Activated CD4-positive, alpha-beta T cell treated with anti-CD3 and anti-CD28 coated beads for 48 hours (primary cell): ENCODE measurements at regions not wholly inside any gene's neighbourhood (a gene's known extent, or its start where the extent isn't known, plus 50 kb on each side); places are given as distances from the start of the nearest gene placed in this dataset.

Experiments used
- DNase-seq: peaks from one replicate; pipeline ENCODE4 v3.0.0-alpha.2; 2020

DNA sequence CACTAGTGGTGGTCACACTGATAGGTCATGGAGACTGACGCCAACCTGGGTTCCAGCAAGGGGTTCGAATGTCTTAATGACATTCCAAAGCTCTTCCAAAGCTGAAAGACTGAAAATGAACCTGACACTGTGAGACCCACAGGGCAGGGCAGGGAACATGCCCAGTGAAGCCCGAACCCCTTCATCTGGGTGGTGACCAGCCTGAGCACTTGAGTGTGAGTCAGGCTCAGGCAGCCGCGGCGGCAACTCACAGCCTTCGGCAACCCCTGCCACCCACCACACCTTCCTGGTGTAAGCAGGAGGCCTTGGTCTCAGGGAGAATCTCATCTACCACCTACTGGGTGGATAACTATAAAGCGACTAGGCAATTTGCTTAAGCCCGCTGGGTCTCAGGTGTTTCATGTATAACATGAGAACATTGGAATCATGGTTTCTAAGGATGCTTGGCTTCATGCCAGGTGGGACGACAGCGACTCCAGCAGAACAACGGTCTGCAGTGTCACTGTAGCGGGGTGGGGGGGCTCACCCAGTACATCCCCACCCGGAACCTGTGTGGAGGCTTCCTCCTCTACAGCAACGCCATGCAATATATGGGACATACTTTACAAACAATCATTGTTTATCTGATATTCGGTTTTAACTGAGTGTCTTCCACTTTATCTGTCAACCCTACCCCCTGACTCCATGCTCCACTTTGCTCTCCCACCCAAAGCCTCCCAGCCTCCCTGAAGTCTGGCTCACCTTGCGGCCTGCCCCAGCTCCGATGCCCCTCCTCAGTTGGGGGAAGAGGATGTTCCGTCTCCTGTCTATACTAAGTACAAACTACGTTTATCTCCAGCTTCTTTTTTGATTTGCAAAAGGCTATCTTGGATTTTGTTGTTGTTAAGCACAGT is 125.0 kb upstream of the MEF2A start:
- no peak for DNase-seq

DNA sequence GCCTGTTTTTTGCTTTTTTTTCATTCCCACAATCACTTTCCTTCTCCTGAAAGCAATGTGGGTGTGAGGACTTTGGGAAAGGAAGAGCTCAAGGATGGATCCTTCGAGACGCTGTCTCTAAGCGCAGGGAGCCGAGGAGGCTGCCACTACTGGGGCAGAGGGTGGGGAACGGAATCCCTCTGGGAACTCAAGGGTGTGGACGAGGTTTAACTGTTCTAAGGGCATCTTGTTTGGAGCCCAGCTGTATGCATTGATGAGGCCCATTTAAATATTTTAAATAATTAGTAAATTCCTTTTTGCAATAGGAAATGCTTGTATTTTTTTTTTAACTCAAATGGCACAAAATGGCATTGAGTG is 124.4 kb upstream of the MEF2A start:
- DNase-seq, result no peak

DNA sequence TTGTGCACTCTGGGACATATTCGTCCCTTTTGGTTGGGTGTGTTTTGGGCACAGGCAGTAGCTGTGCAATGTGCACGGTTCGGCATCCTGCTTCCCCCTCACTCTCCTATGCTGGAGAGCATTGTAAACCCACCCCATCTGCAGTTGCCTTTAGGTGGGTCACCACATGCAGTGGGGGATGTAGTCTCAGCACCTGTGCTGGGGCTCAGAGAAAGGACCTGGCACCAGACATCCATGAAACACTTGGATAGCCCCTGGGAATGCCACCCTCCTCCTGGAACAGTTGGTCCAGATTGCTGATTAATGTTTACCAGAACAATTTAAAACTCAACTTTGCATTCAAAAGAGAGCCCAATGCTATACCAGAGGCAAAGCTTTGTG is 123.9 kb upstream of the MEF2A start:
- no peak for DNase-seq

DNA sequence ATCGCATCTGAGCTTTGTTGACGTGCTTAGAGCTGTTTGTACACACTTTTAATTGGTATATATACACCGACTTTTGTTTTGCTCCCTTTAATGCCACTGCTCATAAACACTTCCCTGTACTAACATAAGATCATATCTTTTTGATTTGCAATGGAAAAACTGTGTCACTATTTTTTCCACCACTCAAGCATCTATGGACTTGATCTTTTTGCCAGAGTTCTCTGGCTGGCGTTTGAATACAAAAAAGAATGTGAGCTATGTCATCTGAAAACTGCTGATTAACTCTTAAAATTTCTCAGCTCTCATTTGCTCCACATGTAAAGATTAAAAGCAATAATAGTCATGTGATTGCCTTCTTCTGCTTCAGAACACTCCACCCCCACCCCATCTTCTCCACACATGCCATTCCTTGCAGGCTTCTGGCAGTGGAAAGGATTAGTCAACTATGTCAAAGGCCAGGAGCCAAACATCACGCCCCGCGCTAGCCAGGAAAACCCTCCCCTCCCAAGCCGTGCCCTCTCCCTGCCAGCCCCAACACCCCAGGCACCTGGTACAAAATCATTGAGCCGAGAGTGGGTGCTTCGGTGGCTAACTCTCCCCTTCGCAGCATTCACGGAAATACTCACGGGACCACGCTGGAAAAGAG is 123.4 kb upstream of the MEF2A start:
- DNase-seq, result no peak

DNA sequence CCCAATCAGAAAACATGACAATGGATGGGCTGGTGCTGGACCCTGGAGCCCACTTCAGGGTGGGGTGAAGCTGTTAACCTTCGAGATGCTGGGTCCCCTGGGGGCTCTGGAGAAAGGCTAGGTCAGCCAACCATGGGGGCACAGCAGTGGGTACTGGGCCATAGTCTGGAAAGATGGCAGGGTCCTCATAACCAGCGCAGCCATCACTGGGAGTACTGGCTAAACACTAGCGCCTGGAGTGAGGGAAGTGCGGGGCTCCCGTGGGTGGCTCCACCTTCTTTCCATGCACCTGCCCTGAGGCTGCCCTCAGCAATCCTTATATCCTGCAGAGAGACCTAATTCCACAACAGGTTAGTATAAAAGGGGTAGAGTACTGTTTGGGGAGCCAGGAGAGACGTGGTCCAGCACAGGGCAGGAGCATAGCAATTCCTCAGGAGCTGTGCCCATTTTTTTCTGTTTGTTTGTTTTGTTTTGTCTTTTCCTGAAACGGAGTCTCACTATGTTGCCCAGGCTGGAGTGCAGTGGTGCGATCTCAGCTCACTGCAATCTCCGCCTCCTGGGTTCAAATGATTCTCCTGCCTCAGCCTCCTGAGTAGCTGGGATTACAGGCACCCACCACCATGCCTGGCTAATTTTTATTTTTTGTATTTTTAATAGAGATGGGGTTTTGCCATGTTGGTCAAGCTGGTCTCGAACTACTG is 122.6 kb upstream of the MEF2A start:
- no peak for DNase-seq

DNA sequence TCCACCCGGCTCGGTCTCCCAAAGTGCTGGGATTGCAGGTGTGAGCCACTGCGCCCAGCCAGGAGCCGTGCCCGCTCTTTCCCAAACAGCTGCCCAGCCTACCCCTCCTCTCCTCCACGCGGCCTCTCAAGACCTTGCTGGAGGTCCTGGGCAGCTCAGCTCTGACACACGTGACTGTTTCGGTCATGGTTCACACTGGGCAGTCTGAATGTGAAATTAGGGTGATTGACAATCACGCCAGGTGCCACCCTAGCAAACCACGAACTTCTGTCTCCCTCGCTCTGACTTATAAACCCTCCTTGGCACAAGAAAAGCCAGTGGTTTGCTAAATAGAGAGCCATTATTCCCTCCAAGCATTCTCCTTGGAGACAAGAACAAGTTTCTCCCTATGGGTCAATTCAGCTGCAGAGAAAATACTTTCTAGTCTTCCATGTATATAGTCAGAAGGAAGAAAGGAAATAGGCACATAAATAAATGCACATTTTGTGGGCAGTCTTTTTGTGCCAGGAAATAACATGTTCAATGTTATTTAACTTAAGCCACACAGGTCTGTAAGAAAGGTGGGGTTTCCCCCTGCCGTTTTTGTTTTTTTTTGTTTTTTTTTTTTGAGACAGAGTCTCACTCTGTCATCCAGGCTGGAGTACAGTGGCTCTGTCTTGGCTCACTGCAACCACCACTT is 121.9 kb upstream of the MEF2A start:
- DNase-seq, result no peak

DNA sequence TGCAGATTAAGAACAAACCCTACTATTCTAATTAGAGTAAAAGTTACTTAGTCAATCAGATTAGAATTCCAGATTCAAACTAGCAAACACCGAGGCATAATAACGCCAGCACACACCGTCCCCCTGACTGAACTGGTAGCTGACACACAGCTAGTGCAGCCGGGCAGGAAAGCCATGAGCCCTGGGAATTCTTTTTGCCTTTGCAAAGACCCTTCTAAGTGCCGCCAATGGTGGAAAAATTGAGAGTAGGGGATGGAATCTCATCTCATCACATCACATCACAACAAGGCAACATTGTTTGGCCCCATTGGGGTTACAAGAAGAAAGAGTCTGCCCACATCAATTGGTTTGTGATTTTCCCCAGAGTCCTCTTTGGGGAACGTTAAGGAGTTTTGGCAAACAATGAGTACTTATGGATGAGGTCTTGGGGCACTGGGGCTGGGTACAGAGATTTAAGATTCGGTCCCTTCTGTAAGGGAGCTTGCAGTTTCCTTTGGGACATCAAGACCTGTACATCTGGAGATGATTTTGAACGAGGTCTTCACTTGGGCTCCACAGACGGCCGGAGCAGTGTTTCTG is 120.4 kb upstream of the MEF2A start:
- no peak for DNase-seq

DNA sequence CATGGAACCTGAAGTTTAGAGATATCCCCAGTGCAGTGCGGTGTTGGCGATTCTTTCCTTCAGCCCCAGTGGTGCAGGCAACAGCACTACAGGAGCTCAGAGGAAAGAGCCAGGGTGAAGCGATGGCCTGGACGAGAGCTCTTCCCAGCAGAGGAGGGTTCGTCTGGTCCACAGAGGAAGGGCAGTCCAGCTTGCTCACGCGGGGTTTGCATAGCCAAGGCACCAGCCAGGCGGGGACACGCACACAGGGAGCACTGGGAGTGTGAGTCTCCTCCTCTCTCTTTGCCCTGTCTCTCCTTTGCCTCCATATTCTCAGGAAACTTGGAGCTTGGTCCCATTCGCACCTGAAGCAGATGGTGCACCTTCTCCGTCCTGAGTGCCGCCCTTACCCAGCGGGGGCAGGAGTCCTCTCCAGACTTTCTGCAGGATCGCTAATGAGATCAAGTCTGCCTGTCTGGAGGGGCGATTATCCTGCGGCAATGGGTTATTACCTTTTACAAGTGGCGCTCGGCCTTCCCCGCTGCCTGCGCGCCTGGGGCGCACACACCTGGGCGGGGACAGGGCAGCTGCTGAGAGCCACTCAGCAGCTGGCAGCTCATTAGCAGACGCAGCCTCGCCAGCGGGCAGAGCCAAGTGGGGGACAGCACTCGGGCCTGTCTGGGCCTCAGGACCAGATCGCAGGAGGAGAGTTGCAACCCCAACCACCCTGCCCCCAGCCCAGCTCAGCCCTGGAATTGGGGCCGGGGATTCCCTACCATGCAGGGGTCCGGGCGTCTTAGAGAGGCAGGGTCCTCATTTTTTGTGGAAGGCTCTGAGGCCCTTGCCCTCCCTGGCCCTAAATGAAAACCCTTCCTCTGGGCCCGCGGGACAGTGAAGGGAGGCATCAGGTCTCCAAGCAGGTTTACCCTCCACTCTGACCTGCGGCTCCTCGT is 119.0 kb upstream of the MEF2A start:
- DNase-seq, result no peak

DNA sequence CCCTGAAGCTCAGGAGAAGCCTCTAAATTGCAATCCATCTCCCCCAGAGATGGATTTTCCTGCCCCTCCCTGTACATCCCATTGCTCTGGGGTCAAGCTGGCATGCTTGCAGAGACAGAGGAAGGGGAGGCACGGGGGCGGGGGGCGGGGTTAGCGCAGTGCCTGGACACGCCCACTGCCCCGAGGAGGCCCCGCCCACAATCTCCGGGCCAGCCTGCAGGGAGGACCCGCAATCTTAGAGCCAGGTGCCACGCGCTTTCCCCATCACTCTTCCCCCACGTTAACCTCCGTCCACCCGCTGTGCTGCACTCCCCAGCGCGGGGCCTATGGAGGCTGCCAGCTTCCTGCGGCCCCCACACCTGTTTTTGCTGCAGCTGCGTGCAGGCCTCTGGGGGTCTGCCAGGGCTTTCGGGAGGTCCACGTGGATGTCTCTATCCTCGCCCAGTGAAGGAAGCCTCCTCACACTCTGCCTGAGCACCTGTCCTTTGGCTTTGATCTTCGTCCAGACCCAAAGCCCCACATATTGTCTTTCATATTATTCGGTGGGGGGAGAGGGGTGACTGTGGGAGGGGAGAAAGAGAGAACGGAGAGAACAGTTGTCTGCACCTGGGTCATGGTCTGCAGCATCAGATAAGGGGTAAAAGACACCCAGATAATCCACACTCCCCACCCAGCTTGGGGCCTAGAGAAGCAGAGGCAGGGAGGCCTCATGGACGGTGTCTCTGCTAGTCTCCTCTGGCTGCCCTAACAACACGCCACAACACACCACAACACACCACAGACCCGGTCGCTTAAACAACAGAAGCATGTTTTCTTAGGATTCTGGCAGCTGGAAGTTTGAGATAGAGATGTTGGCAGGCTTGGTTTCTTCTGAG is 118.0 kb upstream of the MEF2A start:
- DNase-seq, result peak; percentile 33

DNA sequence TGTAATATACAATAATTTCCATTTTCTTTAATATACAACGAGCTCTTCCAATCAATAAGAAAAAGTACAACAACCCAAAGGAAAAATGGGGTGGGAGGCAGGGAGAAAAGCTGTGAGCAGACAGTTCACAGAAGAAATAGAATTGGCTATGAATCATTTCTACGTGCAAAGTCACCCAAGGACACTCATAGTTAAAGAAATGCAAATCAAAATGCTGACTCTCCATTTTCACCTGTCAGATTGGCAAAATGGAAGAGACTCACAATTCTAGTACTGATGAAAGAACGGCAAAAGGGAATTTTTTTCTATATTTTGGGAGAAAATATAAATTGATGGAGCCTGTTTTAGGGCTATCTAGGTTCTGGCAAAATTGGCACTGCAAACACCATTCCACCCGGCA is 116.3 kb upstream of the MEF2A start:
- DNase-seq, result no peak

DNA sequence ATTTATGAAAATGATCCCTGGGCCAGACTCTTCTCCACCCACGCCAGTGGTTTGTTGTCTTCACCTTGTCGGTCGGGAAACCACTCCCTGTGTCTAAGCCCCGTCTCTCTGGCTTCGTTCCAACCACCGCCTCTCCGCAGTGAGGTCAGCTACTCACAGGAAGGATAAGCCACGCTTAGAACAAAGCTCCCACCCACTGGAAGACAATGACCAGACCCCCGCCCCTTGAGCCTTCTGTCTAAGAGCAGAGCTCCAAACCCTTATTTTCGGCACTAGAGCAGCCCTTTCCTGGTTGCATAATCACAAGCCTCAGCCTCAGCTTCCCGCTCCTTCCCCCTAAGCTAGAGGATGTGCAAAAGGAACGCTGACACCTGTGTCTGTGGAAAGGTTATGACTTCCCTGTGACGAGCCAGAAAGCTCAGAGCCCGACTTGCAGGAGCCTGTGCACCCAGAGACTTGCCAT is 114.9 kb upstream of the MEF2A start:
- peak; percentile 80 for DNase-seq

DNA sequence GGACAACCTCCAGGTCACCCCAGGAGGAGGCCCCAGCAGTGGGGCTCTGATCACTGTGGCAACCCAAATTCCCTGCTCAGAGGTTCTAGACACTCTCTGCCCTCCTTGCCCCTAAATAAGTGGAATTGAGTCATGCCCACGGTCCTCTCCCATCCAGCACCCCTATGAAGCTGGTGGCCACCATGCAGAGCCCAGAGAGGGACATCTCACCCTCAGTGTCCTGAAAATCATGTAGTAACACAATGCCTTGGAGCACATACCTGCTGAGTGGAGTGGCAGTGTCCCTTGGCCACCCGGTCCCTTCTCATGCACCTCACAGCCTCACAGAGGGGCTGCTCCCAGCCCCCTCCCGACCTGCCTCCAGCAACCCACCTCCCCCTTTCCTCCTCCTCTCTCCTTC is 114.3 kb upstream of the MEF2A start:
- DNase-seq, result no peak

DNA sequence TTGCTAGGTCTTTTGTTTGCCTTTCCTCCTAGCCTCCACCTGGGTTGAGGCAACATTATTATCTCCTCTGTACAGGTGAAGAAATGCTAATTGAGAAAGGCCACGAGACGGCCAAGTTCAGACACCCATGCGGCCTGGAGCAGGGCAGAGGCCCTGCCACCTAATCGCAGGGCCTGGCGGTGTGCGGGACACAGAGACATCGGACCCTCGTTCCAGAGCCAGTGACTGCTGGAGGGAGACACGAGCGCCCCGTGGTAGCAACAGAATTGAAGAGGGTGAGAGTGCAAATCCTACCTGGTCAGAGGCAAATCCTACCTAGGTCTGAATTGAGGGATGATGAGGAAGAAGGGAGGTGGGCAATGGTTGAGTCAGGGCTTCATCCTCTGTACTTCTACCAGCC is 113.8 kb upstream of the MEF2A start:
- DNase-seq, result no peak

DNA sequence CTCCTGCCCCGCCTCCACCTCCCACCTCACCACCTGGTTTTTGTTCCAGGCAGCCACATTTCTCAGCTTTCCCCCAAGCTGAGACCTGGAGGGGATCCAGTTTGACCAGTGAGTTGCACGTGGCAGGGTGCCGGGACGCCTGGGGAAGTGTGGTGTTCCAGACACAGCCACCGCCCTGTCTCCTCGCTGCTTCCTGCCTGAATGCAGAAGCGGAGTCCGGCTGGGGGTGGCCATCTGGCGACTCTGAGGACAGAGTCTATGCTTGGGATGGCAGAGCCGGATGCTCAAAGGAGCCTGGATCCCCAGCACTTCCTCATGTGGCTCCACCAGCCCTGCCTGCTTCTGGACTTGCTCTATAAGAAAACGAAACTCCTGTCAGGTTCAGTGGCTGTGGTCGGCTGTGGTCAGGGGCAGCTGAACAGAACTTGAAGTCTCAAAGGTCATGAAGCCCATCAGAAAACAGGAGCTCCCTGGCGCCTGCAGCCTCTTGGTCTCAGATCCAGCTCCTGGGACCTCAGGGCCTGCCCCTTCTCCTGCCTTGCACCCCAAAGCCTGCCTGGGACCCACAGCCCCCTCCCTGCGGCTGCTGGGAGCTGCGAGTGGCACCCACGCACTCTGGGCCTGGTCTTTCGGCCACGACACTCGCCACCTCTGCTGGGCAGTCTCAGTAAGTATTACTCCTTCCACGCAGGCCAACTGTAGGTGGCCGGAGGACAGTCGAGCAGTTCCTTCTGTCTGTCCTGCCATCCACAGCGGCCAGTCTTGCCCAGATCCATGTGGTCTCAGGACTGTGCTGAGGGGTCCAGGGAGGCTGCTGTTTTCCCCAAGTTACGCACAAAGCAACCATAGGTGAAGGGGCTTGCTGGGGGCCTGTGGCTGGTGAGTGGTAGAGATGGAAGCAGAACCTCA is 112.8 kb upstream of the MEF2A start:
- no peak for DNase-seq

DNA sequence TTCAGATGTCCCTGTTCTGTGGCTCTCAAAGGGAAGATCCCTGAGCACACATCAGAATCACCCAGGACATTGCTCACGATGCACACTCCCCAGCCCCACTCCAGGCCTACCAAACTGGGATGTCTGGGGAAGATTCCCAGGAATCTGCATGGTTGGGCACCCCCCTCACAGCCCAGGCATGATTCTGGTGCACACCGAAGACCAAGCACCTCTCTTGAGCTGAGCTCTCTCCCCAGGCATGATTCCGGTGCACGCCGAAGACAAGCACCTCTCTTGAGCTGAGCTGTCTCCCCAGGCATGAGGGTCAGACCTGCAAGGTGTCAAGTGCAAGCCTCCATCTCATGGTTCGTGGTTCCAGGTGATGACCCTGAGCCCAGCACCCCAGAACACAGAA is 112.2 kb upstream of the MEF2A start:
- DNase-seq, result no peak

DNA sequence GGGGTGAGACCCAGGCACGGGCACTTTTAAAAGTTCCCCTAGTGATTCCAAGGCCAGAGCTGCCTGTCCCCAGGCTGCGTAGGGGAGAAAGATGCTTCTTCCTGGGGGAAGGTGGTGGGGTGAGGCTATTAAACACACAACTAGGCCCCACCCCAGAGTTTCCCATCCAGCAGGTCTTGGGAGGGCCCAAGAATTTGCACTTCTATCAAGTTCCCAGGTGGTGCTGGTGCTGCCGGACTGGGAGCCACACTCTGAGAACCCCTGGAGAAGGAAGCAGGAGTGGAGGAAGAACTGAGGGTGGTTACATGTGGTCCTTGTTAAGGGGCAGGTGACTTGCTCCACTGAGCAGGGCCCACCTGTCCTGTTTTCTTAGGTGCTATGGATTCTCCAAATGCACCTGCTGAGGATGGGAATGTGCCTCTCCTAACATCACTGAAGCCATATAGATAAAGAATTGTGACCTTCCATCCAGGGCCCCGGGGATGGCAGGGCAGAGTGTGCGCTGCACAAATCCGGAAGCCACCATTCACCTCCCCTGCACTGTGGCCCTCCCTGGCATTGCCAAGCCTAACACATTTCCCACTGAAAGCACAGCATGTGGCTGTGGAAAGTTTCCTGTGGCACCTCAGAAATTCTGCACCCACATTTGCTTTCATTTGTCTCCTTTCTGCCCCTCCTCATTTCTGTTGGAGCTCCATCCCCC is 111.5 kb upstream of the MEF2A start:
- no peak for DNase-seq

DNA sequence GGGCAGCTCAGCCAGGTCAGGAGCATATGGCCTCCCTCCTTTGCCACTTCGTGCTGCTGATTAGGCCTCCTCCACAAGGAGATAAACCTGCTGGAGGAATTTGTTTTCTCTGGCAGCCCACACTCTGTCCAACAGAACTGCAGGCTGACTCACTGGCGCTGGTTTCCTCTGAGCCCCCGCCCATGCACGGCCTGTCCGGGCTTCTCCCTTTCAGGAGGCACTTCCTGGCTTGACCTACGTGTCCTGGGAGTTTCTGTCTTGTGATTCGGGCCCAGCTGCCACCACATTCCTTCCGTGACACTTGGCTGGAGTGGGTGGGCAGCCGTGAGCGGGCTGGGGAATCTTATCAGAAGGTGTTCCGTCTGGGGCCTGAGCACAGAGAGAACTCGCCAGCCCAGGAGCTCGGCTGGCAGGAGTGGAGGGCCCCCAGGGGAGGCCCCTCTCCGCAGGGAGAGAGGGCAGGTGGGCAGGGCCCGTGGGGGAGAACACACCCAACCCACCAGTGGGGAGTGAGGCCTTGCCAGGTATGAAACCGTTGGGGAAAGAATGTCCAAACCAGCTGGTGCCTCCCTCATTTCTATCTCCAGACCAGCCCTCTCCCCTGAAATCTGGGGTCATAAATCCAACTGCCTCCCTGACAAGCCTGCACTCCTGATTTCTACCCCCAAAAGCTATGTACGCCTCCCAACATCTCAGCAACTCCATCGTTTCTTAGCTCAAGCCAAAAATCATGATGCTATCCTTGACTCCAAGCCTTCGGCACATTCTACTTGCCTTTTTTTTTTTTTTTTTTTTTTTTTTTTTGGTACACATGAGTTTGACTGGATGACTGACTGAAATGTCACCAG is 110.6 kb upstream of the MEF2A start:
- no peak for DNase-seq

DNA sequence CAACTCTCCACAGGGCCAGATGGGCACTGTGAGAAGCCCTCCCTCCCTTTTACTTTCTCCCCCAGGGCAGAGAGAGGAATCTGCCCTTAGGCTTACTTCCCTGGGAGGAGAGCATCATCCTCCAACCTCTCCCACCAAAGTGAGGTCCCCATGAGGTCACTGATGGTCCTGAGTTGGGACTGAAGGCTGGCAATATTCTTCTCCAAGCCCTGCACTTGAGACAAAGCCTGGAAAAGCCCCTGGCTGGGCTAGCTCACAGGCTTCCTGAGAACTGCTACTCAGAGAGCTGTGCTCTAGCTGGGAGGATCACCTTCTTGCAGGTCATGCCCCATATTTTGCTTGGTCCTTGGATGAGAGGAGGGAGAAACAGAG is 110.0 kb upstream of the MEF2A start:
- no peak for DNase-seq
